ENCODE measurements at regions not wholly inside any gene's neighbourhood (a gene's known extent, or its start where the extent isn't known, plus 50 kb on each side); places are given as distances from the start of the nearest gene placed in this dataset.
"Not testable (repeated sequence)": the region's sequence is repeated elsewhere in the genome, so short reads cannot be mapped to it uniquely, and the experiment has no call there.

- H3K4me3 ChIP-seq (ENCODE audit: insufficient read depth, low read depth, low read length), result no peak overlapping the region
Measured at GRCh38 chr14:46488374-46488773, 163.2 kb downstream of the RPL10L start.

DNA sequence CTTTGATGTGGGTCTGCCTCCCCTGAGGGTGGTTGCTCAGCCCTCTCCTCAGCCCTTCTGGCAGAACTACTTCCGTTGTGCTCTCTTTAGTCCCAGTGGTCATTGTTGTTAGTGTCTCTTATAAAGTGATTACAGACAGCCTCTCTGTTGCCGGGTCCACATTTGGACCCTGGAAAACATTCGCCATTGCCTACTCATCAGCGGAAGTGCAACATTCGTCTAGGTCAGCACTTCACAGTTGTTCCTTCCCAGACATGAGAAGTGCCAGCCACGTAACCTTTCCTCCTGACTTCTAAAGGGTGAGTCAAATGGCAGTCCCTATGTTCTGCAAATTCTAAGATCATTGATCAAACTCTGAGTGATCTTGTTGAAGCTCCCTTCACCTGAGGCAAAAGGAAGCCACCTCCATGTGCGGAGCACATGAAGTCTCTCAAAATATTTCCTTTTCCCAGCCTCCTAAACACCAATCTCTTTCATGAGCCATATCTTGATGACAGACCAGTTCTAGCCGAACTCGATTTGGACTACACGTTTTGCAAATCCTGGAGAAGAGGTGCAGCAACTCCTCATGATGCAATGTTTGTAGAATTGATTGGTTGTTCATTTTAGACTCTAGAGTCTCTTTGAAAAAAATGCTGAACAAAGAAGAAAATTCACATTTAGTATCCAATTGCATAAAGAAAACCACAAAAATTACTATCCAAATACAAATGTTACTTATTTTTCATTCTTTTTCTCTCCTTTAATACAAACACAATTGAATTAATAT, 163.8 kb downstream of the RPL10L start:
- Histone ChIP-seq H3K27me3 (ENCODE audit: control insufficient read depth, insufficient read depth, low read length) (no peaks in the 10 kb centered on the region), H3K4me3 (ENCODE audit: insufficient read depth, low read depth, low read length) (no peak overlapping the region), H3K36me3 (replicated peaks; ENCODE audit: control insufficient read depth, insufficient read depth, low read length) (no peaks in the 10 kb centered on the region)
- DNase-seq, result no peak

More at GRCh38 chr14:46488374-46488773, 163.2 kb downstream of the RPL10L start:
- Histone ChIP-seq H3K36me3 (replicated peaks; ENCODE audit: control insufficient read depth, insufficient read depth, low read length) (no peaks in the 10 kb centered on the region), H3K27me3 (ENCODE audit: control insufficient read depth, insufficient read depth, low read length) (no peaks in the 10 kb centered on the region)
- no peak for DNase-seq

- no peak for DNase-seq
- Histone ChIP-seq H3K27me3 (ENCODE audit: control insufficient read depth, insufficient read depth, low read length) (no peaks in the 10 kb centered on the region), H3K4me3 (ENCODE audit: insufficient read depth, low read depth, low read length) (no peak overlapping the region), H3K36me3 (replicated peaks; ENCODE audit: control insufficient read depth, insufficient read depth, low read length) (no peaks in the 10 kb centered on the region)
Measured at GRCh38 chr14:46482200-46482599, 169.4 kb downstream of the RPL10L start.

- Histone ChIP-seq H3K36me3 (replicated peaks; ENCODE audit: control insufficient read depth, insufficient read depth, low read length) (no peaks in the 10 kb centered on the region), H3K4me3 (ENCODE audit: insufficient read depth, low read depth, low read length) (no peak overlapping the region)
- DNase-seq, result no peak
Measured at GRCh38 chr14:46480817-46481216, 170.8 kb downstream of the RPL10L start.

DNA sequence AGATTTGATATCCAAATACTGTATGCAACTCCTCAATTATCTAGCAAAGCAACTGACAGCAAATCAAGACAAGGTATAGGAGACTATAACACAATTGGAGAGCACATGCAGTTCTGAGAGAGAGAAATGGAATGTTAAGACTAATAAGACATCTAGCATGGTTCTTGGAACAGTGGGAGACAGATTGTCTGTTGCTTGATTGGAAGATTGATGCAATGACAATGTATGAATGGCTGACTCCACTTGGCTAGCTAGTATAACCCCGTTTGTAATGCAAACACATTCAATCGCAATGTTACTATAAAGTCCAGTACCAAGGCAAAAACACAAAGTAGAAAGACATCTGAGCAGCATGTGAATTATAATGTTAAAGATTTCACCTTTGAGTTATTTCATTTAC, 179.3 kb downstream of the RPL10L start:
- H3K4me3 ChIP-seq (ENCODE audit: insufficient read depth, low read depth, low read length), result no peak overlapping the region
- no peak for DNase-seq
- no peaks in the 10 kb centered on the region for H3K27me3 ChIP-seq (ENCODE audit: control insufficient read depth, insufficient read depth, low read length)
- no peaks in the 10 kb centered on the region for H3K36me3 ChIP-seq (replicated peaks; ENCODE audit: control insufficient read depth, insufficient read depth, low read length)

More at GRCh38 chr14:46480817-46481216, 170.8 kb downstream of the RPL10L start:
- H3K27me3 ChIP-seq (ENCODE audit: control insufficient read depth, insufficient read depth, low read length), result no peaks in the 10 kb centered on the region

DNA sequence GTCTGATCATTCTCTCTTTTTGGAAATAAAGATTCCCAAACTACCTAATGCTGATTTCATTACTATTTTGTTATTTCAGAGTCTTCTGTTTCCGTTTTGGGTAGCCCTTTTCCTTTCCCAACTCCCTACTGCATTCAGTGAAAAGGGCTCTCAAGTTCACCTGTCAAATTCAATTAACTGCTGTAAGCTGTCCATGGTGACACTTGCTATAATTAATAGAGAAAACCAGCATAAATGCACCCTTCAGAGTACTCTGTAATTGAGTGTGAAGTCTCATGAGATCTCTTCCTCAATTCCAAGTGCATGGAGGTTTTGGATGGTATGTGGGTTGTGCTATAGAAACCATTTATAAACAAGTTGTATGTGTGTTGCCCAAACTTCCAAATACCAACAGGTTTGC, 187.2 kb downstream of the RPL10L start:
- no peaks in the 10 kb centered on the region for H3K27me3 ChIP-seq (ENCODE audit: control insufficient read depth, insufficient read depth, low read length)
- no peak overlapping the region for H3K4me3 ChIP-seq (ENCODE audit: insufficient read depth, low read depth, low read length)
- DNase-seq, result no peak
- no peaks in the 10 kb centered on the region for H3K36me3 ChIP-seq (replicated peaks; ENCODE audit: control insufficient read depth, insufficient read depth, low read length)

DNA sequence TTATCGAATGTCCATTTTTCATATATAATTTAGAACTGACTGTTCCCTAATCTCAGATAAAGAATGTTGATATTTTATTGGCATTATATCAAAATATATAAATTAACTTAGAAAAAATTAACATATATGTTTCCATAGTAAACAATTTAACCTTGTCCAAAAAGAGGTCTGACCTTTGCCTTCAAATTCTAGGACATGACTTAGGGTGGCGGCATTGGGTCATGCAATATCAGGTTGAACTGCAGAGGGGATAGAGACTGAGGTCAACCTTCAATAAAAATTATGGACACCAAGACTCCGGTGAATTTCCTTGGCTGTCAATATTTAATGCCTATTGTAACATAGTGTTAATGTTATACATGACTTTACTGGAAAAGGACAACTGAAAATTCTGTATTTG, 199.8 kb downstream of the RPL10L start:
- H3K27me3 ChIP-seq (ENCODE audit: control insufficient read depth, insufficient read depth, low read length), result no peaks in the 10 kb centered on the region
- H3K4me3 ChIP-seq (ENCODE audit: insufficient read depth, low read depth, low read length), result no peak overlapping the region
- no peak for DNase-seq
- H3K36me3 ChIP-seq (replicated peaks; ENCODE audit: control insufficient read depth, insufficient read depth, low read length), result no peaks in the 10 kb centered on the region

DNA sequence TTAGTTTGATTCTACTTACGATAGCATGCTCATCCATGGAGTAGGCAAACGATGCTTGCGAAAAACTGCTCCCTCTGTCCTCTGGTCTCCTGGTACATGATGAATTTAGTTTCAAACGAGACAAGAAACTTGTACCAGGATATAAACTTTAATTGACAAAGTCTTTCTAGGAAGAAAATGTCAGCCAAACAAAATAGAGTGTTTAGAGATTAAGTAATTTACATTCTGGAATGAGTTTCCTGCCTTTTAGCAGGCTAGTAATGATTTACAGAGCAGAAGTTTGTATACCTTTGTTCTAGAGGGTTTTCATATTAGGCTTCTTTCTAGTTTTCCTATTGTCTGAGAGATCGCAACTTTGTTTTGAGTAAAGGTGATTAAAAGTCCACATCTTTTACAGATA, 206.9 kb downstream of the RPL10L start:
- no peak overlapping the region for H3K4me3 ChIP-seq (ENCODE audit: insufficient read depth, low read depth, low read length)
- no peaks in the 10 kb centered on the region for H3K36me3 ChIP-seq (replicated peaks; ENCODE audit: control insufficient read depth, insufficient read depth, low read length)
- DNase-seq, result no peak
- H3K27me3 ChIP-seq (ENCODE audit: control insufficient read depth, insufficient read depth, low read length), result no peaks in the 10 kb centered on the region

- H3K36me3 ChIP-seq (replicated peaks; ENCODE audit: control insufficient read depth, insufficient read depth, low read length), result no peaks in the 10 kb centered on the region
Measured at GRCh38 chr14:46433381-46433780, 218.2 kb downstream of the RPL10L start.

DNA sequence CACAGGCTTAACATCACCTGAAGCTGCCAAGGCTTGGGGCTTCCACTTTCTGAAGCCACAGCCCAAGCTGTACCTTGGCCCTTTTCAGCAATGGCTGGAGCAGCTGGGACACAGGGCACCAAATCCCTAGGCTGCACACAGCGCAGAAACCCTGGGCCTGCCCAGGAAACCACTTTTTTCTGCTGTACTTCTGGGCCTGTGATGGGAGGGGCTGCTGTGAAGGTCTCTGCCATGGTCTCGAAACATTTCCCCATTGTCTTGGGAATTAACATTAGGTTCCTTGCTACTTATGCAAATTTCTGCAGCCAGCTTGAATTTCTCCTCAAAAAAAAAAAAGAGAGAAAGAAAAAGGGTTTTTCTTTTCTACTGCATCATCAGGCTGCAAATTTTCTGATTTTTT, 219.1 kb downstream of the RPL10L start:
- Histone ChIP-seq H3K27me3 (ENCODE audit: control insufficient read depth, insufficient read depth, low read length) (no peaks in the 10 kb centered on the region), H3K4me3 (ENCODE audit: insufficient read depth, low read depth, low read length) (no peak overlapping the region), H3K36me3 (replicated peaks; ENCODE audit: control insufficient read depth, insufficient read depth, low read length) (no peaks in the 10 kb centered on the region)
- DNase-seq, result no peak

More at GRCh38 chr14:46433381-46433780, 218.2 kb downstream of the RPL10L start:
- no peaks in the 10 kb centered on the region for H3K27me3 ChIP-seq (ENCODE audit: control insufficient read depth, insufficient read depth, low read length)
- H3K4me3 ChIP-seq (ENCODE audit: insufficient read depth, low read depth, low read length), result no peak overlapping the region
- no peak for DNase-seq

DNA sequence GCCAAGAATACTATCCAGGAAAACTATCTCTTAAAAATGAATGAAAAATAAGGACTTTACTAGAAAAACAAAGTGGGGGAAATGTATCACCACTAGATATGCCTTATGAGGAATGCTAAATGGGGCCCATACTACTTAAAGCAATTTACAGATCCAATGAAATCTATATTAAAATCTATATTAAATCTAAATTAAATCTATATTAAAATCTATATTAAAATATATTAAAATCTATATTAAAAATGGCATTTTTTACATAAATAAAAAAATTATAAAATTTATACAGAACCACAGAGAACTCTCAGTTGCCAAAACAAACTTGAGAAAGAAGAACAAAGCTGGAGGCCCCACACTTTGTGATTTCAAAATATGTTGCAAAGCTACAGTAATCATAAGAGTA, 234.5 kb downstream of the RPL10L start:
- Histone ChIP-seq H3K36me3 (replicated peaks; ENCODE audit: control insufficient read depth, insufficient read depth, low read length) (no peaks in the 10 kb centered on the region), H3K27me3 (ENCODE audit: control insufficient read depth, insufficient read depth, low read length) (no peaks in the 10 kb centered on the region), H3K4me3 (ENCODE audit: insufficient read depth, low read depth, low read length) (no peak overlapping the region)
- DNase-seq, result no peak

DNA sequence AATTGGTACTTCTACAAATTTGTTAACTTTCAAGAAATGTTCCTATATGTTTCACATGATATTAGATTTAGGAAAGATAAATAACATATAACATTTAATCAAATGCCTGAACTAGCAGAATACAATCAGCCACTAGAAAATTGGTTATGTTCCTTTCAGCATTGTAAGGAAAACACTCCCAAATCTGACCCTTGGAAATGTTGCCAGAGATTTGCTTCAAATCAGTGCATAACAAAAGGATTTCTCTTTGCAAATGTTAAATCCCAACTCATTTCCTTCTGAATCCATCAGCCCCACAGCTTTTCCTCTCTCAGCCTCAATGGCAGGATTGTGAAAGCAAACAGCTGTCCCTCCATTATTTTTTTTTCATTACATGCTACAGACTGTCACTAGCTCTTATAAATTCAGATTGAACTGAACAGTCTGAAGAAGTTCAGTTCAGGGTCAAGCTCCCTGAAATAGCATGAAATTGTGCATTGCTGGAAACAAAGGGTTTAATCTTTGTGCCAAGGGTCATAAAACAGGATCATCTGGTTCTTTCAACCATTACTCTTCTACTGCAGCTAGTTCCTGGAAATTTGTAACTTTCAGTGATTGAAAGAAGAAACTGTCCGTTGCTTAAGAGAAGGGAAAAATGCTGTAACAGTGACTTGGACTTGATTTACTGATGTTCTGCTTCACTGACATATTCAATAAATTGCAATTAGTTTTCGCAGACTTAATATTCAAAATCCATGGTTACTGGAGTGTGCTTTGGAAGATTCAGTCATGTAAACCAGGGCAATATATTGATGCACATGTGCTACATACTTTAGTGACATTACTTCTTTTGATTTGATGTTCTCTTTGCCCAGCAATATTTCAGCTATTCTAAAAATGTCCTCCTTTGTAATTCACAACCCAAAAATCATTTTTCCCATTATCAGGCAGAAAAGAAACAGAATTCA, 246.4 kb downstream of the RPL10L start:
- Histone ChIP-seq H3K36me3 (replicated peaks; ENCODE audit: control insufficient read depth, insufficient read depth, low read length) (no peaks in the 10 kb centered on the region), H3K27me3 (ENCODE audit: control insufficient read depth, insufficient read depth, low read length) (no peaks in the 10 kb centered on the region), H3K4me3 (ENCODE audit: insufficient read depth, low read depth, low read length) (no peak overlapping the region)
- DNase-seq, result no peak

DNA sequence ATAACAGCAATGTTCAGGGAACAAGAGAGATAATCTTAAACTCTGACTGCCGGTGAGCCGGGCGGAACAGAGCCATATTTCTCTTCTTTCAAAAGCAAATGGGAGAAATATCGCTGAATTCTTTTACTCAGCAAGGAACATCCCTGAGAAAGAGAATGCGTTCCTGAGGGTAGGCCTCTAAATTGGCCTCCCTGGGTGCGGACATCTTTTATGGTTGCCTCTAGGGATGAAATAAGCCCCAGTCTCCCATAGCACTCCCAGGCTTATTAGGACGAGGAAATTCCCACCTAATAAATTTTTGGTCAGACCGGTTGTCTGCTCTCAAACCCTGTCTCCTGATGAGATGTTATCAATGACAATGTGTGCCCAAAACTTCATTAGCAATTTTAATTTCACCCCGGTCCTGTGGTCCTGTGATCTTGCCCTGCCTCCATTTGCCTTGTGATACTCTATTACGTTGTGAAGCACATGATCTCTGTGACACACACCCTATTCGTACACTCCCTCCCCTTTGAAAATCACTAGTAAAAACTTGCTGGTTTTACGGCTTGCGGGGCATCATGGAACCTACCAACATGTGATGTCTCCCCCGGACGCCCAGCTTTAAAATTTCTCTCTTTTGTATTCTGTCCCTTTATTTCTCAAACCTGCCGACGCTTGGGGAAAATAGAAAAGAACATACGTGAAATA, 249.4 kb downstream of the RPL10L start:
- not testable (repeated sequence) for DNase-seq; H3K4me3 ChIP-seq (ENCODE audit: insufficient read depth, low read depth, low read length); H3K36me3 ChIP-seq (replicated peaks; ENCODE audit: control insufficient read depth, insufficient read depth, low read length); H3K27me3 ChIP-seq (ENCODE audit: control insufficient read depth, insufficient read depth, low read length)

- H3K4me3 ChIP-seq (ENCODE audit: insufficient read depth, low read depth, low read length), result no peak overlapping the region
- DNase-seq, result no peak
Measured at GRCh38 chr14:46401066-46401465, 250.5 kb downstream of the RPL10L start.

More at GRCh38 chr14:46401066-46401465, 250.5 kb downstream of the RPL10L start:
- no peaks in the 10 kb centered on the region for H3K27me3 ChIP-seq (ENCODE audit: control insufficient read depth, insufficient read depth, low read length)
- H3K36me3 ChIP-seq (replicated peaks; ENCODE audit: control insufficient read depth, insufficient read depth, low read length), result no peaks in the 10 kb centered on the region
